A549 (cell line): ENCODE measurements at regions not wholly inside any gene's neighbourhood (a gene's known extent, or its start where the extent isn't known, plus 50 kb on each side); places are given as distances from the start of the nearest gene placed in this dataset.

Source experiments
- ATAC-seq, 2 experiments: fragments of 200-7000 bp in 1 of 2; fragments of >200 bp in 1 of 2; cut with Nextera tagmentation in 1 of 2; cut with Tn5 transposase in 1 of 2; 3 replicates each; pipeline versions ENCODE4 v1.8.0 to v1.9.1; 2018 to 2020; ENCODE audit warnings: mild to moderate bottlenecking in 1 of 2, moderate library complexity in 1 of 2
- CTCF ChIA-PET: fragments of 300-600 bp; sonication (Branson Sonifier 250); formaldehyde crosslinking; extraction: SDS; loops from one replicate; lab custom pipeline; 2021; ENCODE audit warnings: antibody characterized with exemption, inconsistent platforms; lab: Yijun Ruan, JAX
- POLR2A ChIA-PET: fragments of 350-600 bp; formaldehyde crosslinking; extraction: SDS; loops from one replicate; lab custom pipeline; 2021; ENCODE audit warnings: antibody characterized with exemption, inconsistent platforms; lab: Yijun Ruan, JAX
- DNase-seq, 2 experiments: peaks; one replicate each; pipeline versions ENCODE4 v3.0.0 to v3.0.0-alpha.2; 2011 to 2016; ENCODE audit warnings: low read depth in 1 of 2, low spot score in 1 of 2
- FAIRE-seq: peaks from 2 replicates; lab custom pipeline; 2011; peaks lifted over from hg19 to GRCh38; lab: Jason Lieb, UNC
- H3K27ac ChIP-seq, 2 experiments: fragments of >200 bp; sonication (Bioruptor Twin); formaldehyde crosslinking; 3 replicates each; pipeline ENCODE4 v1.5.1; 2016 to 2017
- H3K4me1 ChIP-seq: fragments of >200 bp; sonication (Bioruptor Twin); formaldehyde crosslinking; 3 replicates; pipeline ENCODE4 v1.6.1; 2016
- H3K4me2 ChIP-seq: fragments of >200 bp; sonication (Bioruptor Twin); formaldehyde crosslinking; 3 replicates; pipeline ENCODE4 v1.6.1; 2016
- H3K4me3 ChIP-seq: fragments of >200 bp; sonication (Bioruptor Twin); formaldehyde crosslinking; 3 replicates; pipeline ENCODE4 v1.5.1; 2016
- H3K9me3 ChIP-seq: fragments of >200 bp; sonication (Bioruptor Twin); formaldehyde crosslinking; 3 replicates; pipeline ENCODE4 v1.6.1; 2016
- ATOH8 ChIP-seq: fragments of 250-450 bp; sonication (Bioruptor Pico); IDR thresholded peaks from 2 replicates; pipeline ENCODE4 v1.5.0; 2020; ENCODE audit warnings: low read depth, mild to moderate bottlenecking, moderate library complexity
- CBX2 ChIP-seq: fragments of 200-600 bp; sonication (generic); IDR thresholded peaks from 2 replicates; pipeline ENCODE4 v1.6.1; 2016; ENCODE audit warnings: low read depth, mild to moderate bottlenecking, borderline replicate concordance
- CHD2 ChIP-seq: fragments of 150-350 bp; IDR thresholded peaks from 2 replicates; pipeline ENCODE4 v1.6.1; 2014; ENCODE audit warnings: low read length; ENCODE audit not compliant: partially characterized antibody
- CHD4 ChIP-seq: fragments of 200-600 bp; sonication (generic); IDR thresholded peaks from 2 replicates; pipeline ENCODE4 v1.6.1; 2016; ENCODE audit warnings: antibody characterized with exemption, mild to moderate bottlenecking, borderline replicate concordance
- FOSL2 ChIP-seq, 2 experiments: fragments of 450-650 bp in 1 of 2; fragments of >200 bp in 1 of 2; sonication (Bioruptor Twin) in 1 of 2; formaldehyde crosslinking; IDR thresholded peaks; 2 replicates each; pipeline versions ENCODE4 v1.5.0 to v1.6.1; 2016 to 2020; ENCODE audit warnings: mild to moderate bottlenecking in 1 of 2, moderate library complexity in 1 of 2
- GATA3 ChIP-seq: IDR thresholded peaks from 2 replicates; pipeline ENCODE4 v1.6.1; 2012; ENCODE audit warnings: borderline replicate concordance
- HEYL ChIP-seq: fragments of 250-450 bp; sonication (Bioruptor Pico); IDR thresholded peaks from 2 replicates; pipeline ENCODE4 v1.8.0; 2021; ENCODE audit warnings: mild to moderate bottlenecking, moderate library complexity
- HOXA7 ChIP-seq: fragments of 250-450 bp; sonication (Bioruptor Pico); IDR thresholded peaks from 2 replicates; pipeline ENCODE4 v1.5.0; 2020; ENCODE audit warnings: mild to moderate bottlenecking, moderate library complexity
- HOXB5 ChIP-seq: fragments of 250-450 bp; sonication (Bioruptor Pico); IDR thresholded peaks from 2 replicates; pipeline ENCODE4 v1.5.0; 2020; ENCODE audit warnings: mild to moderate bottlenecking, moderate library complexity
- KDM5A ChIP-seq: fragments of 200-600 bp; sonication (generic); IDR thresholded peaks from 2 replicates; pipeline ENCODE4 v1.6.1; 2016; ENCODE audit warnings: antibody characterized with exemption, mild to moderate bottlenecking
- MYC ChIP-seq: IDR thresholded peaks from 2 replicates; pipeline ENCODE4 v1.6.1; 2012; ENCODE audit warnings: mild to moderate bottlenecking, inconsistent platforms, low read length, improper control_type of control experiment, borderline replicate concordance
- NPAS2 ChIP-seq: fragments of 250-450 bp; sonication (Bioruptor Pico); IDR thresholded peaks from 2 replicates; pipeline ENCODE4 v1.8.0; 2022; ENCODE audit warnings: mild to moderate bottlenecking, moderate library complexity, borderline replicate concordance
- NR3C1 ChIP-seq: fragments of >200 bp; sonication (Bioruptor Twin); formaldehyde crosslinking; IDR thresholded peaks from 3 replicates; pipeline ENCODE4 v1.6.1; 2017
- PHF8 ChIP-seq: fragments of 200-600 bp; sonication (generic); IDR thresholded peaks from 2 replicates; pipeline ENCODE4 v1.6.1; 2016; ENCODE audit warnings: low read depth, mild to moderate bottlenecking, antibody characterized with exemption, moderate library complexity, borderline replicate concordance
- POLR2AphosphoS2 ChIP-seq: conservative IDR thresholded peaks from 2 replicates; pipeline ENCODE4 v1.6.1; 2012; ENCODE audit warnings: low read length, improper control_type of control experiment, inconsistent platforms
- RAD21 ChIP-seq, 2 experiments: fragments of >200 bp in 1 of 2; sonication (Bioruptor Twin) in 1 of 2; formaldehyde crosslinking in 1 of 2; IDR thresholded peaks in 1 of 2; conservative IDR thresholded peaks in 1 of 2; 2 replicates in 1 of 2; 3 replicates in 1 of 2; pipeline ENCODE4 v1.6.1; 2012 to 2018; ENCODE audit warnings: inconsistent platforms in 1 of 2
- RCOR1 ChIP-seq: fragments of 150-350 bp; IDR thresholded peaks from 2 replicates; pipeline ENCODE4 v1.6.1; 2014; ENCODE audit warnings: antibody characterized with exemption, low read length, low read depth
- RFX5 ChIP-seq: fragments of 450-650 bp; IDR thresholded peaks from 2 replicates; pipeline ENCODE4 v1.7.1; 2014; ENCODE audit warnings: antibody characterized with exemption, mild to moderate bottlenecking, moderate library complexity
- RNF2 ChIP-seq: fragments of 200-600 bp; sonication (generic); IDR thresholded peaks from 2 replicates; pipeline ENCODE4 v1.6.1; 2016; ENCODE audit warnings: low read depth, mild to moderate bottlenecking, antibody characterized with exemption, moderate library complexity, borderline replicate concordance
- TFCP2L1 ChIP-seq: fragments of 250-450 bp; sonication (Bioruptor Pico); IDR thresholded peaks from 2 replicates; pipeline ENCODE4 v1.5.0; 2021; ENCODE audit warnings: mild to moderate bottlenecking
- USF2 ChIP-seq: fragments of 450-650 bp; IDR thresholded peaks from 2 replicates; pipeline ENCODE4 v1.6.1; 2014; ENCODE audit warnings: antibody characterized with exemption
- ZC3H11A ChIP-seq: fragments of 450-650 bp; IDR thresholded peaks from 2 replicates; pipeline ENCODE4 v1.6.1; 2014; ENCODE audit warnings: antibody characterized with exemption, mild to moderate bottlenecking
- WGBS: methylation state at CpG from one replicate; pipeline ENCODE4 v1.1.6; 2017; ENCODE audit errors: missing lambda C conversion rate; 5-methylcytosine and 5-hydroxymethylcytosine counted together
- TF ChIP-seq, protein P1 (sequence below): IDR thresholded peaks from 2 replicates; pipeline ENCODE4 v1.6.1; 2012
- TF ChIP-seq, protein P2 (sequence below): IDR thresholded peaks from 2 replicates; pipeline ENCODE4 v1.6.1; 2012
- TF ChIP-seq, protein P3 (sequence below): fragments of 150-350 bp; IDR thresholded peaks from 2 replicates; pipeline ENCODE4 v1.6.1; 2014; ENCODE audit warnings: low read depth, mild to moderate bottlenecking, low read length

DNA sequence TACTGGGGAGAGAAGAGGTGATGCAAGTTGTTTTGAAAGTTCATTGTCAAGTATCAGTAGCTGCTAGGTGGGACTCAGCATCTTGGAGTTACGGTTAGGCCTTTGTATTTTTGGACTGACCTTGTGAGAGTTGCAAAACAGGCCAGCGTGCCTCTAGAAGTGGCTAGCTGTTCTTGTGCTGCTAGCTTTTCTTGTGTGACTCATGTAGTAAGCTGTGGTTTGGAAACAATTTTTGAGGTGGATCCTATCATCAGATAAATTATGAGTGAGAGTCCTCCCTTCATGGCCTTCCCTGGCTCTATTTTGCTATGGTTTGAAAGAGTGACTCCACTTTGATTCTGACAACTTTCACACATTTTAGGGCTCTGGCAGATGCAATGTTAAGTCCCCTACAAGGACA, 409.2 kb upstream of the HS6ST1 start:
- ATAC-seq (no peak), FAIRE-seq (no peak), DNase-seq (no peak)
- Histone ChIP-seq H3K4me1 (no peaks in the 10 kb centered on the region), H3K4me3 (no peak overlapping the region), H3K9me3 (no peaks in the 10 kb centered on the region), H3K4me2 (no peak overlapping the region), H3K27ac (no peak overlapping the region)
- TF ChIP-seq ZC3H11A (no peak), CHD2 (no peak), TFCP2L1 (CRISPR knock-in tag) (no peak)
- CTCF ChIA-PET = interaction anchor here (1.6 to 2.2 kb wide), 2 partner anchors 9 kb away, joined by 6 to 9 read pairs; no protein-coding TSS in a partner anchor
- POLR2A ChIA-PET = interaction anchor here (0.7 kb wide), 1 partner anchor 40 kb away, joined by 7 read pairs; no protein-coding TSS in a partner anchor
- WGBS = 9% methylated on average over 2 of the region's 2 CpGs

DNA sequence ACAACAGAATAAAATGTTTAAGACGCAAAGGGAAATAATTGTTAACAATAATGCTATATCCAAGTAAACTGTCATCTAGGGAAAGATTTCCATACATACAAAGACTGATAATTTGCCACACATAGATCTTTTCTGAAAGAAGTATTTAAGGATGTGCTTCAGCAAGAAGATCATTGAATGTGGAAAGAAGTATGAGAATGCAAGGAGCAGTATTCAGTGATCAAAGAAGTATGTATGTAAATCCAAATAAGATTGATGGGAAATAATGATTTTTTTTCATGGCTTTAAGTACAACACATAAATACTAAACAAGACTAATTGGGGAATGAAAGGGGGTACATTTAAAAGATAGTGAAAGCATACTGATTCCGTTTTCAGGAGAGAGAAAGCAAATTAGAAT, 410.4 kb upstream of the HS6ST1 start:
- H3K27ac ChIP-seq = no peak overlapping the region
- H3K9me3 ChIP-seq = no peaks in the 10 kb centered on the region
- POLR2A ChIA-PET = no interaction called here
- FAIRE-seq (no peak), ATAC-seq (no peak), DNase-seq (no peak)
- no peaks in the 10 kb centered on the region for H3K4me1 ChIP-seq
- H3K4me3 ChIP-seq = no peak overlapping the region
- H3K4me2 ChIP-seq = no peak overlapping the region
- WGBS = 14% methylated on average over 2 of the region's 2 CpGs
- TF ChIP-seq HOXB5 (CRISPR knock-in tag) (no peak), ATOH8 (no peak), POLR2AphosphoS2 (no peak), HEYL (CRISPR knock-in tag) (no peak), PHF8 (no peak), GATA3 (no peak), USF2 (no peak), FOSL2 (IDR thresholded peaks at IDR 0.05) (no peak), FOSL2 (CRISPR knock-in tag; IDR thresholded peaks at IDR 0.05) (no peak), ZC3H11A (no peak), RAD21 (conservative IDR thresholded peaks at IDR 0.05 in 1 of 2, IDR thresholded peaks at IDR 0.05 in 1 of 2) (no peak), RCOR1 (no peak)
- TF ChIP-seq, protein P1, sequence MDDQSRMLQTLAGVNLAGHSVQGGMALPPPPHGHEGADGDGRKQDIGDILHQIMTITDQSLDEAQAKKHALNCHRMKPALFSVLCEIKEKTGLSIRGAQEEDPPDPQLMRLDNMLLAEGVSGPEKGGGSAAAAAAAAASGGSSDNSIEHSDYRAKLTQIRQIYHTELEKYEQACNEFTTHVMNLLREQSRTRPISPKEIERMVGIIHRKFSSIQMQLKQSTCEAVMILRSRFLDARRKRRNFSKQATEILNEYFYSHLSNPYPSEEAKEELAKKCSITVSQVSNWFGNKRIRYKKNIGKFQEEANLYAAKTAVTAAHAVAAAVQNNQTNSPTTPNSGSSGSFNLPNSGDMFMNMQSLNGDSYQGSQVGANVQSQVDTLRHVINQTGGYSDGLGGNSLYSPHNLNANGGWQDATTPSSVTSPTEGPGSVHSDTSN = no peak
- TF ChIP-seq, protein P2, sequence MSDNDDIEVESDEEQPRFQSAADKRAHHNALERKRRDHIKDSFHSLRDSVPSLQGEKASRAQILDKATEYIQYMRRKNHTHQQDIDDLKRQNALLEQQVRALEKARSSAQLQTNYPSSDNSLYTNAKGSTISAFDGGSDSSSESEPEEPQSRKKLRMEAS = no peak
- CTCF ChIA-PET = no interaction called here

GRCh38 chr2:128731994-128732650, 413.5 kb upstream of the HS6ST1 start:
- H3K9me3 ChIP-seq = no peaks in the 10 kb centered on the region
- 42% methylated on average over 11 of the region's 11 CpGs for WGBS
- 0 out of 3 replicates have a peak, but pooled peaks cover 3% of the 10 kb centered on the region for H3K4me1 ChIP-seq
- ATAC-seq (no peak), FAIRE-seq (no peak), DNase-seq (no peak)
- no peak overlapping the region for H3K27ac ChIP-seq
- ChIA-PET POLR2A (no interaction called here), CTCF (no interaction called here)
- TF ChIP-seq ZC3H11A (no peak), RFX5 (no peak), RCOR1 (no peak), CBX2 (no peak), NPAS2 (no peak), NR3C1 (no peak), CHD4 (no peak), RNF2 (no peak), TFCP2L1 (CRISPR knock-in tag) (no peak), HOXA7 (CRISPR knock-in tag) (no peak), KDM5A (no peak), PHF8 (no peak), MYC (no peak)
- TF ChIP-seq, protein P3, sequence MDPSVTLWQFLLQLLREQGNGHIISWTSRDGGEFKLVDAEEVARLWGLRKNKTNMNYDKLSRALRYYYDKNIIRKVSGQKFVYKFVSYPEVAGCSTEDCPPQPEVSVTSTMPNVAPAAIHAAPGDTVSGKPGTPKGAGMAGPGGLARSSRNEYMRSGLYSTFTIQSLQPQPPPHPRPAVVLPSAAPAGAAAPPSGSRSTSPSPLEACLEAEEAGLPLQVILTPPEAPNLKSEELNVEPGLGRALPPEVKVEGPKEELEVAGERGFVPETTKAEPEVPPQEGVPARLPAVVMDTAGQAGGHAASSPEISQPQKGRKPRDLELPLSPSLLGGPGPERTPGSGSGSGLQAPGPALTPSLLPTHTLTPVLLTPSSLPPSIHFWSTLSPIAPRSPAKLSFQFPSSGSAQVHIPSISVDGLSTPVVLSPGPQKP = no peak
- H3K4me3 ChIP-seq = no peak overlapping the region
- no peak overlapping the region for H3K4me2 ChIP-seq
